GM06990 (cell line): ENCODE measurements at regions not wholly inside any gene's neighbourhood (a gene's known extent, or its start where the extent isn't known, plus 50 kb on each side); places are given as distances from the start of the nearest gene placed in this dataset.

Experiments used
- DNase-seq: peaks from one replicate; pipeline ENCODE4 v3.0.0-alpha.2; 2011; ENCODE audit not compliant: insufficient read length; ENCODE audit errors: extremely low read depth
- H3K27me3 ChIP-seq: replicated peaks from 2 replicates; pipeline ENCODE4 v1.6.0; 2011; ENCODE audit warnings: low read length; ENCODE audit not compliant: control insufficient read depth, insufficient read depth
- H3K36me3 ChIP-seq: 2 replicates; pipeline ENCODE4 v1.5.1; 2011; ENCODE audit warnings: low read length; ENCODE audit not compliant: control insufficient read depth, insufficient read depth
- H3K4me3 ChIP-seq: replicated peaks from 2 replicates; pipeline ENCODE4 v1.5.1; 2011; ENCODE audit warnings: low read depth, mild to moderate bottlenecking, control low read depth, low read length
- TF ChIP-seq, protein P1 (sequence below): IDR thresholded peaks from 2 replicates; pipeline ENCODE4 v1.5.1; 2011; ENCODE audit warnings: low read length, control low read depth, mild to moderate bottlenecking, inconsistent platforms; ENCODE audit not compliant: insufficient read depth, poor library complexity, severe bottlenecking

DNA sequence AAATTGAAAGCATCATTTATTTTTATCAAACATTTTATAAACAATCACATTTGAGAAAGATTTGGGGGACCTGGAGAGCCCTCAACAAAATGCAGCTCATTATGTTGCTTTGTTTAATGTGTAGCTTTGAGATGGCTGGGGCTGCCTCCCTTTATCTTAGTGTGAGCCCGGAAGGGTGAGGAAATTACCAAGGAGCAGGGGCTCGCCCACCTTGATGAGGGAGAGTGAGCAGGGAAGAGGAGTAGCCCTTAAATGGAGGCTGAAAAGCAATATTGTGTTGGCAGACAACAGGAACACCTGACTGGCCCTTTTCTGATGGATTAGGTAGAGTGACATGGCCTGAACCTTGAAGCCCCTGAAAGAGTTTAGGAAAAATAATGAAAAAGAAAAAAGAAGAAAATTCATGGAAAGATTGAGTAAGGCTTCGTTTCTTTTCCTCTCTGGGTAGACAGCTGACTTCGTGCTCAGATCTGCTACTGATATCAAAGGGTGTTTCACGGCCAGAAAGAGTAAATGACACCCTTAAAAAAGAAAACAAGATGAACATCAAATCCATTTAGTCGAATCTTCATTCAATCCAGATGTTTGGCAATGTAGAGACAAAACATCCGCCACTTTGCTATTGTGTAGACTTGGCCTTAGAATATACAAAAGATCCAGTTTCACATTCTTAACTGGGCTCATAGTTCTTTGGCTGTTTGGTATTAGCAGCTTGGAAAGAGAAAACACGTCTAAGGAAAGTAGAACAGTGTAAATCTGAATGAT lies 206.5 kb upstream of the TCF4 start:
- no peaks in the 10 kb centered on the region for H3K36me3 ChIP-seq

GRCh38 chr18:55790296-55790695 lies 202.3 kb upstream of the TCF4 start:
- TF ChIP-seq, protein P1, sequence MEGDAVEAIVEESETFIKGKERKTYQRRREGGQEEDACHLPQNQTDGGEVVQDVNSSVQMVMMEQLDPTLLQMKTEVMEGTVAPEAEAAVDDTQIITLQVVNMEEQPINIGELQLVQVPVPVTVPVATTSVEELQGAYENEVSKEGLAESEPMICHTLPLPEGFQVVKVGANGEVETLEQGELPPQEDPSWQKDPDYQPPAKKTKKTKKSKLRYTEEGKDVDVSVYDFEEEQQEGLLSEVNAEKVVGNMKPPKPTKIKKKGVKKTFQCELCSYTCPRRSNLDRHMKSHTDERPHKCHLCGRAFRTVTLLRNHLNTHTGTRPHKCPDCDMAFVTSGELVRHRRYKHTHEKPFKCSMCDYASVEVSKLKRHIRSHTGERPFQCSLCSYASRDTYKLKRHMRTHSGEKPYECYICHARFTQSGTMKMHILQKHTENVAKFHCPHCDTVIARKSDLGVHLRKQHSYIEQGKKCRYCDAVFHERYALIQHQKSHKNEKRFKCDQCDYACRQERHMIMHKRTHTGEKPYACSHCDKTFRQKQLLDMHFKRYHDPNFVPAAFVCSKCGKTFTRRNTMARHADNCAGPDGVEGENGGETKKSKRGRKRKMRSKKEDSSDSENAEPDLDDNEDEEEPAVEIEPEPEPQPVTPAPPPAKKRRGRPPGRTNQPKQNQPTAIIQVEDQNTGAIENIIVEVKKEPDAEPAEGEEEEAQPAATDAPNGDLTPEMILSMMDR, result no peak
- H3K27me3 ChIP-seq, result no peaks in the 10 kb centered on the region; the same call in 1 of the 2 replicates
- no peak for DNase-seq
- no peaks in the 10 kb centered on the region for H3K36me3 ChIP-seq
- H3K4me3 ChIP-seq, result no peak overlapping the region

More for the DNA sequence above, 206.5 kb upstream of the TCF4 start:
- DNase-seq, result no peak
- H3K27me3 ChIP-seq, result no peaks in the 10 kb centered on the region; the same call in 1 of the 2 replicates
- no peak overlapping the region for H3K4me3 ChIP-seq
- TF ChIP-seq, protein P1, result no peak

DNA sequence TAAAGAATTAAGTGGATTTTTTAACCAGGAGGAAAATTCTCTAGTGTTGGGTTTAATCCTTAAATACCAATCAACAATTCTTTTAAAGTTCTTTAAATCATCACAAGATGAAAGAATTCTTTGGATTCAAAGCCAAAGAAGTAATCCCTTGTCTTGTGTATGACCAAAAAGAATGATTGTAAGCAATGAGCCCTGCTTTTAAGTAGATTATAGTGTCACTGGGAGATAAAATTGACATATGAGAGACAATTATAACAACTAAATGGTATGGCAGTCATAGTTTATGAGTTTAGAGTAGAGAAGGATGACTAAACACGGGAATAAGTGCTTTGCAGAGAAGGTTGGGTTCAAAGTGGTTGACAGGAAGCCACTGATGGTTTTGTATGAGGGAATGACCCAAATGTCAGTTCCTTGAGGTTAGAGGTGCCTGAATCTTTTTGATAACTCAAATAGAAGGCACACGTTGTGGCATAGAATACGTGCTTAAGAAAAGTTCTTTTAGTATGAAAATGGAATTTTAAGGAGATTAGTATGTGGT lies 199.6 kb upstream of the TCF4 start:
- no peaks in the 10 kb centered on the region for H3K36me3 ChIP-seq
- no peaks in the 10 kb centered on the region; the same call in 1 of the 2 replicates for H3K27me3 ChIP-seq
- no peak overlapping the region for H3K4me3 ChIP-seq
- TF ChIP-seq, protein P1, result no peak
- no peak for DNase-seq

- H3K36me3 ChIP-seq, result no peaks in the 10 kb centered on the region
- no peak overlapping the region for H3K4me3 ChIP-seq
- H3K27me3 ChIP-seq, result no peaks in the 10 kb centered on the region; the same call in 1 of the 2 replicates
- DNase-seq, result no peak
- TF ChIP-seq, protein P1, result no peak
Observed at GRCh38 chr18:55786651-55787272, 198.8 kb upstream of the TCF4 start.

DNA sequence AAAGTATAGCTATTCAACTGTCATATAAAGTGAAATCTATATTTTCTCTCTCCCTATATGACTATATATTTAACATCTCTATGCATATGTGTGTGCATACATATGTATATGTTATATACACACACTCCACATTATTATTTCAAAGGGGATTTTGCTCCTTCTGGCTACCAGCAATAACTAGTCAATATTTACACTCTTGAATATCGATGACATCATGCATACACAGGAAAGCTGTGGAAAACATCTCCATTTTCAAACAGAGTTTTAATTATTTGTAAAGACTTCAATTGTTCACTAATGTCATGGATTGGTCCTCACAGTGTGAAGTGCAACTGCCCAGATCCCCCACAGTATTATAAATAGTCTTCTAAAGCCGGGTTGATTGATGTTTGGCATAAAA lies 195.9 kb upstream of the TCF4 start:
- no peaks in the 10 kb centered on the region for H3K36me3 ChIP-seq
- no peak for DNase-seq
- H3K27me3 ChIP-seq, result peaks cover 5% of the 10 kb centered on the region
- H3K4me3 ChIP-seq, result no peak overlapping the region
- TF ChIP-seq, protein P1, result no peak
